ENCODE measurements at regions not wholly inside any gene's neighbourhood (a gene's known extent, or its start where the extent isn't known, plus 50 kb on each side); places are given as distances from the start of the nearest gene placed in this dataset.

GRCh38 chr2:120616261-120616660 is 119.4 kb upstream of the GLI2 start:
- no peak for DNase-seq

DNA sequence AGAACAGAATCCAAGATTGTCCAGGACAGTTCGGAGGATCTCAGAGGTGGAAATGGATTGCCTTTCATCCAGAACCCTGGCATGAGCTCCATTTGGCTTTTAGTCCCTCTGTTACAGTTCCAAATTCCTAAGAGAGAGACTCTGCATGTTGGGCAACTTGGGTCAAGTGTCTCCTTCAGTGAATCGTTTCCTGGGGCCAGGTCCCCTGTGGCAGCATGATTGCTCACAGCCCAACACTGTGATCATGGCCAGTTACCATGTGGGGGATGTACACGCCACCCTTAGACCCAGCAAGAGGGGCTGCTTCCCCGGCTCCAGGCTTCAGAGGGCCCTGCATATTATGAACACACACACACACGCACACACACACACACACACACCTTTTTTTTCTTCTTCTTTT is 118.6 kb upstream of the GLI2 start:
- no peak for DNase-seq

GRCh38 chr2:120618830-120619229 is 116.8 kb upstream of the GLI2 start:
- no peak for DNase-seq

DNA sequence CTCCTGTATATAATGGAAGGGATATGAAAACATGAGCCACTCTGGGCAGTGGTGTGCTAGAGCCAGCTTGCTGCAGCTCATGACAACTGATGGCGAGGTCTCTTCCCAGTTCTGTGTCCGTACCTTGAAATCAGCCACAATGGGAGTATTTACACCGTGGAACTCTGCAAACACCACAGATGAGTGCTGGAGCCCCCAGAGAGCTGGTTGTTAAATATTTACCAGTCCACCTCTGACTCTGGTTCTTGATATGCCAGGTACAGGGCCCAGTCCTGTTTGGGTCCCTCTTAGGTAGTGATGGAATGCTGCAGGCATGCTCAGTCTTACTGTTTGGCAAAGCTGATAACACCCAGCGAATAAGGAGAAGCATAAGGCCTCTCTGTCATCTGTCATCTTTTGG is 116.1 kb upstream of the GLI2 start:
- no peak for DNase-seq

- DNase-seq, result no peak
Measured at GRCh38 chr2:120620025-120620793, 115.5 kb upstream of the GLI2 start.

- no peak for DNase-seq
Measured at GRCh38 chr2:120622159-120622869, 113.4 kb upstream of the GLI2 start.

- no peak for DNase-seq
Measured at GRCh38 chr2:120622886-120623753, 112.5 kb upstream of the GLI2 start.

- DNase-seq, result no peak
Measured at GRCh38 chr2:120624061-120624737, 111.5 kb upstream of the GLI2 start.

DNA sequence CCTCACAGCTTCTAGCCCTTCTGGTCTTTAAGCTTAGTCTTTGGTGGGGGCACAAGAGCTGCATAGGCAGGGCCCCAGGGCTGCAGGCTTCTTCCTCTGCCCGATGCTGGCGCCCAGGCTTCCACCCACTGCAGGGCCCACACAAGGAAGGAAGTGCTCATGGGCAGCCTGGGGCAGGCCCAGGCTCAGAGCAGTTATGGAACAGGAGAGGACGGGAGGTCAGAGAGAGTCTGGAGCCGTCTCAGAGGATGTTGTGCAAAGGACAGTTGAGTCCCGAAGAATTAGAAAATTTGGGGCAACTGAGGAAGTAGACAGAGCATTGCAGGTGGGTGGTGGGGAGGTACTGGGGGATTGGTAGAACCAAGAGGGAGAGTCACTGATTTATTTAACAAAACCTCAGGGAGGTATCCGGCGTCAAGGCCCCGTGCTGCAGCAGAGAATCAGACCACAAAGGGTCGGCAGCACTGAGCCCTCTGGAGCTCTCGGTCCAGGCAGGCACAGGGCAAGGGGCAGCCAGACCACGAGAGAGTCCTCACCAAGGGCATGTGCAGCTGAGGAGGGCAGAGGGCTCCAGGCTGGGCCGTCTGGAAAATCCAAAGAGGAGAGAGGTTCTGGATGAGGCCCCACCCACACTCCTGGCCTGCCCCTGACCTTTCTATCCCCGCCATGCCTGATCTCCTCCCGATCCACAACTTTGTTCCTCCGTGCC is 110.8 kb upstream of the GLI2 start:
- no peak for DNase-seq

DNA sequence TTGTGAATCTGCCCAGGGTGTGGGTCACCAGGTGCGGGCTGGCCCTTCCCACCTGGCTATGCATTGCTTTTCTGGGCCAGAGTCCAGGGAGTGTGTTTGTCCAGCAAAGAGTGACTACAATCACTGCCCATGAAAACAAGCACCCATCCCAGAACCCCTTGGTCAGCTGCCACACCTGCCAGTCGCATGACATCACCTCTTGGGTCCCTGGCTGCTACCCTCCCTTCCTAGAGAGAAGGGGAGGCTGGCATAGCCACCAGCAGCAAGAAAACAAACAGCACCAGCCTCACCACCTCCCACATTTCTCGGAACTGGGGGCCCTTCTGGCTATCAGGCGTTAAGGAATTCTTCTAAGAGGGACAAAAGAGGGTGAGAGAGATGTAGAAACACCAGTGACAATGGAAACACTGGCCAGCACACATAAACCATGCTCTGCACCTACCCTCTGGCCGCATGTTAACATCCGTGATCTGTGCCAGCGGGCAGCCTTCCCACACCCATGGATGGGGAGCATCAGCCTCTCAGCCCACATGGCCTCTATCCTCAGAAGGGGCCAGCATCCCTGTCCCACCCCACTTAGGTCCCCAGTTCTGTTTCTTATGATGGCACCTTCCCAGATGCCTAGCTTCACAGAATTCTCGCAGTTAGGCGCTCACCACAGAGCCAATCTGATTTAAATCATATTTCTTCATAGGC is 109.7 kb upstream of the GLI2 start:
- peak; percentile 39 for DNase-seq

DNA sequence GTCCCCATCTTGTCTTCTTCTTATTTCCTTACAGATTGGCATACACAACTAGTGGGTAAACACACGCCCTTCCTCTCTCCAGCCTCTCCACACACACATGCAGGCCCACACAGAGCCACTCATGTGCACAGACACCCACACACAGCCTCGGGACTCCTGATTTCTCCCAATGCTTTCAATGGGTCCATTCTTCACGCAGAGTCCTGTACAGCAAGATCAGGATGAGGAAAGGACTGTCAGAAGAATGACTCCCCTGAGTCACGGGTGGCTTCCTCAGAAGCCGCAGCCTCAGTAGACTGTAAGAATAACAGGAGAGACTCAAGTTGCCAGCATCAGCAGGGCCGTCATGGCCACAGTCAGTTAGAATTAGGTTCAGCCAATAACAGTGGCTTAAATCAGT is 109.1 kb upstream of the GLI2 start:
- DNase-seq, result no peak

GRCh38 chr2:120628248-120628647 is 107.4 kb upstream of the GLI2 start:
- DNase-seq, result no peak

DNA sequence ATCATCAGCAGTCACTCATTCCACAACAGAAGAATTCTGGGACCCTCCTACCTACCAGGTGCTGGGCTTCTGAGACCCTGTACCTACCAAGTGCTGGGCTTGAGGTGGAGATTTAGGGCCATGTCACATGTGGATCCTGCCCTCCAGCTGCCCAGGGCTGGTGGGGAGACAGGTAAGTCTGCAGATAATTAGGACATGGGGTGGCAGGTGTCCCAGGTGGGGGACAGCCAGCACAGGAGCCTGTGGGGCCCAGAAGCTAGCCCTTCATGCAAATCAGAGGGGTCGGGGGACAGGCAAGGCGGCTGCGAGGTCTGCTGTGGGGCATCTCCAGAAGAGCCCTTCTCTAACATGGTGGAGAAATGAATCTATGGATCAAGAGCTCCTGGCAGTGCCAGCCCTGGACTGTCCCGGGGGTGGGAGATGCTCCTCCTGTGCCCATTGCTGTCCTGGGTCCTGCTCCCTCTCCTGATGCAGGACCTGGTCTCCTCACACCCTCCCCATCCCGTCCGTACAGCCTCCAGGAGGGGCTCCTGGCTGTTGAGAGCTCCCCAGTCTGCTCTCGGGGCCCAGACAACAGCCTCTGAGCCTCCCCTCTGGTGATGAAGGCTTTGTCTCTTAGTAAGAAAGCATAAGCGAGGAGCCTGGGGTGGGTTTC is 106.3 kb upstream of the GLI2 start:
- DNase-seq, result no peak

GRCh38 chr2:120630031-120630701 is 105.5 kb upstream of the GLI2 start:
- DNase-seq, result no peak

GRCh38 chr2:120631236-120631635 is 104.4 kb upstream of the GLI2 start:
- DNase-seq, result no peak

DNA sequence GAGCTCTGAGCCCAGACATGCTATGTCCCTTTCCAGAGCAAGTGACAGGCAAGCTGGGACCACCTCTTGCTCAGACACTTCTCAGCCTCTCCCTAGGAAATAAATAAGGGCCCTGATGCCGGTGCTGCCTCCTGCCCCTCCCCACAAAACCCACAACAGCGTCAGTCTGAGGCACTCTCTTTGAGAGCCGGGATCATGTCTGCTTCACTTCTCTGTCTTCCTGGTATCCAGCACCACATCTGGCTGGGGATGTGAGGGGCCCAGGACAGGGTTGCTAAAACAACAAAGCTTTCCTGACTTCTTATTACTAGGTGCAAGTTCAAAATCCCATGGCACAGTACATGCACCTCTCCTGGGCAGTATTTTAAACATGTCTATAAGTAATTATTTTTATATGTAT is 103.9 kb upstream of the GLI2 start:
- no peak for DNase-seq

DNA sequence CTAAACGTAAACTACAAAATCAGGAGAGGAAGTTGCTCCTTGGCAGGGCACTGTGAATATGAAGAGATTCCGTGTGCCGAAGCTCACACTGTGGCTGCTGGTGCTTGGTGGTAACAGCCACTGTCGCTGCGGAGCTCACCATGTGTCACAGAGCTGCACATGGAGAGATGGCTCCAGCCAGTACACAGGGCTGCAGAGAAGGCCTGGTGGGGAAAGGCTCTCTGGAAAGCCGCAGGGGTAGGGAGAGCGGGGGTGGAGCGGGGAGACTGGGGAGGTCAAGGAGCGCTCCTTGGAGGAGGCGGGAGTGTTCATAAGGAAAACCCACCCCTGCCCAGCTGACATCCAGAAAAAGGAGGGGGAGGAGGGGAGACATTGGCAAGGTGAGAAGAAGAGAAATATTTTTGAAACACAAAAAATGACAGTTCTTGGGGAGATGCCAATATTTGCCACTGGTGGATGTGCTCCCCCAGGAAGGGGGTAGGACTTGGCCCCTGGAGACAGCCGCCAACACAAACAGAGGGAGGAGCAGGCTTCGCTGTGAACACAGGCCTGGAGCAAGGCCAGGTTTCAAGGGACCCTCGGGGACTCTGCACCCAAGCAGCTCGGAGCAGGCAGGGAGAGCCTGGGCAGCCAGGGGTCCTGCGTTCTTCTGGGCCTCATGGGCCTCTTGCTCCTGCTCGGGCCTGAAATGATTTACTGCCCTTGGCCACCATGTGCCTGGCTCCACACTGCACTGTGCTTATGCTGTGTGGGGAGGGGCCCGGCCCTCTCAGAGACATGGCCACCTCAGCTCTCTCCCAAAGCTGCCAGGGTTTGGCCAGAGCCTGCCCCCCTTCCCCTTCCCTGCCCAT is 102.6 kb upstream of the GLI2 start:
- DNase-seq, result no peak

DNA sequence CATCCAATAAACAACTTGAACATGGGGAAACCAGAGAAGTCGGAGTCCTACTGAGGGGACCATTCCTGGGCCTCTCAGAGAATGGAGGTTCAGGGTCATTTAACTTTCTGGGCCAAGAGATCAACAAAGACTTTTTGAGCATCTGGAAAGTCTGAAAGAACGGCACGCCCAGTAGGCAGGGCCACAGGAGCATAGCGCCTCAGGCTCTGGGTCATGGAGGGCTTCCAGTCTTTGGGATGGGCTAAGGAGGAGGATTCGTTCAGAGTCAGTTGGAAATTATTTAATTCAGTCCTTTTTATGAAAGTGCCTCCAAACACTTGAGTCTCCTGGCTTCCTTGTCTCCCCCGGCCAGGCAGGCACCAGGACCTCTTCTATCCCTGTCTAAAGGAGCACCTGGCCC is 101.1 kb upstream of the GLI2 start:
- DNase-seq, result no peak

- no peak for DNase-seq
Measured at GRCh38 chr2:120635146-120635545, 100.5 kb upstream of the GLI2 start.

- DNase-seq, result no peak
Measured at GRCh38 chr2:120637847-120638246, 97.8 kb upstream of the GLI2 start.

Measured in NCI-H510A (cell line).